IMR-90 (cell line): ENCODE measurements at regions not wholly inside any gene's neighbourhood (a gene's known extent, or its start where the extent isn't known, plus 50 kb on each side); places are given as distances from the start of the nearest gene placed in this dataset.

Source experiments
- ATAC-seq: fragments of 200-7000 bp; cut with Tn5 transposase; 2 replicates; pipeline ENCODE4 v1.9.1; 2020; ENCODE audit warnings: low read depth, mild to moderate bottlenecking, moderate library complexity
- BruUV-seq: library from RNA; stranded (reverse); fragments of 400-500 nt; replicated peaks from 2 replicates; lab custom pipeline; 2021; lab: Mats Ljungman, UMichigan
- CTCF ChIA-PET: fragments of 300-600 bp; formaldehyde crosslinking; extraction: SDS; loops from one replicate; lab custom pipeline; 2021; ENCODE audit warnings: antibody characterized with exemption; lab: Yijun Ruan, JAX
- POLR2A ChIA-PET: fragments of 300-600 bp; sonication (Branson Sonifier 250); formaldehyde crosslinking; loops from one replicate; lab custom pipeline; 2022; ENCODE audit warnings: antibody characterized with exemption; ENCODE audit not compliant: unreplicated experiment; lab: Charles Lee
- DNase-seq: peaks from one replicate; pipeline ENCODE4 v3.0.0; 2013
- H2AFZ ChIP-seq: replicated peaks from 2 replicates; pipeline ENCODE3; 2013; ENCODE audit warnings: low read length, mild to moderate bottlenecking; ENCODE audit not compliant: poor library complexity
- H2AK5ac ChIP-seq: 2 replicates; pipeline ENCODE4 v1.6.1; 2013; ENCODE audit warnings: low read depth, low read length, inconsistent platforms
- H2AK9ac ChIP-seq: replicated peaks from 2 replicates; pipeline ENCODE3; 2013; ENCODE audit warnings: mild to moderate bottlenecking, low read depth, low read length, moderate library complexity; ENCODE audit not compliant: poor library complexity
- H2BK120ac ChIP-seq: 2 replicates; pipeline ENCODE4 v1.6.1; 2013; ENCODE audit warnings: low read depth, low read length, inconsistent platforms
- H2BK15ac ChIP-seq: 3 replicates; pipeline ENCODE4 v1.6.1; 2013; ENCODE audit warnings: low read depth, low read length, inconsistent platforms
- H2BK20ac ChIP-seq: 2 replicates; pipeline ENCODE4 v1.6.1; 2013; ENCODE audit warnings: low read depth, mild to moderate bottlenecking, inconsistent platforms, low read length, moderate library complexity
- H2BK5ac ChIP-seq: 2 replicates; pipeline ENCODE4 v1.6.1; 2013; ENCODE audit warnings: mild to moderate bottlenecking, low read depth, low read length, inconsistent platforms; ENCODE audit not compliant: poor library complexity, severe bottlenecking
- H3K14ac ChIP-seq: replicated peaks from 2 replicates; pipeline ENCODE4 v1.6.1; 2013; ENCODE audit warnings: low read depth, low read length, inconsistent platforms
- H3K18ac ChIP-seq: 2 replicates; pipeline ENCODE4 v1.6.1; 2013; ENCODE audit warnings: low read depth, low read length, control low read depth
- H3K23ac ChIP-seq: 2 replicates; pipeline ENCODE4 v1.6.1; 2013; ENCODE audit warnings: low read depth, low read length, inconsistent platforms
- H3K27ac ChIP-seq: 2 replicates; pipeline ENCODE4 v1.5.1; 2013; ENCODE audit warnings: mild to moderate bottlenecking, control low read depth, low read length; ENCODE audit not compliant: insufficient read depth
- H3K27me3 ChIP-seq: 2 replicates; pipeline ENCODE4 v1.6.1; 2013; ENCODE audit warnings: low read length; ENCODE audit not compliant: control insufficient read depth, insufficient read depth
- H3K36me3 ChIP-seq: 2 replicates; pipeline ENCODE4 v1.6.1; 2013; ENCODE audit warnings: low read length, mixed read lengths; ENCODE audit not compliant: control insufficient read depth, insufficient read depth
- H3K4ac ChIP-seq: 2 replicates; pipeline ENCODE4 v1.6.1; 2013; ENCODE audit warnings: low read depth, low read length, inconsistent platforms
- H3K4me1 ChIP-seq: 2 replicates; pipeline ENCODE4 v1.6.1; 2013; ENCODE audit warnings: low read length, mixed read lengths; ENCODE audit not compliant: control insufficient read depth, insufficient read depth
- H3K4me2 ChIP-seq: 2 replicates; pipeline ENCODE4 v1.6.1; 2013; ENCODE audit warnings: low read depth, mild to moderate bottlenecking, control low read depth, low read length, moderate library complexity
- H3K4me3 ChIP-seq: 2 replicates; pipeline ENCODE4 v1.5.1; 2013; ENCODE audit warnings: low read depth, mild to moderate bottlenecking, control low read depth, low read length, moderate library complexity; ENCODE audit not compliant: insufficient read depth
- H3K56ac ChIP-seq: 2 replicates; pipeline ENCODE4 v1.6.1; 2013; ENCODE audit warnings: low read length, inconsistent platforms; ENCODE audit not compliant: insufficient read depth; ENCODE audit errors: extremely low read depth
- H3K79me1 ChIP-seq, 2 experiments: 2 replicates each; pipeline ENCODE4 v1.6.1; 2013; ENCODE audit warnings: low read length in 2 of 2, inconsistent platforms in 1 of 2, low read depth in 1 of 2
- H3K9ac ChIP-seq: 2 replicates; pipeline ENCODE4 v1.6.1; 2013; ENCODE audit warnings: low read depth, low read length, control low read depth
- H3K9me1 ChIP-seq: 2 replicates; pipeline ENCODE4 v1.6.1; 2013; ENCODE audit warnings: low read length, inconsistent platforms; ENCODE audit not compliant: insufficient read depth
- H3K9me3 ChIP-seq: 2 replicates; pipeline ENCODE4 v1.6.1; 2013; ENCODE audit warnings: low read length; ENCODE audit not compliant: control insufficient read depth, insufficient read depth
- H4K20me1 ChIP-seq: 2 replicates; pipeline ENCODE4 v1.6.1; 2013; ENCODE audit warnings: low read length, inconsistent platforms; ENCODE audit not compliant: insufficient read depth
- H4K5ac ChIP-seq: 2 replicates; pipeline ENCODE4 v1.6.1; 2013; ENCODE audit warnings: mild to moderate bottlenecking, low read depth, low read length, control low read depth
- H4K8ac ChIP-seq, 2 experiments: 2 replicates each; pipeline ENCODE4 v1.6.1; 2013; ENCODE audit warnings: low read depth in 2 of 2, low read length in 2 of 2, control low read depth in 1 of 2, inconsistent platforms in 1 of 2
- H4K91ac ChIP-seq: 2 replicates; pipeline ENCODE4 v1.6.1; 2013; ENCODE audit warnings: low read depth, low read length, inconsistent platforms; ENCODE audit not compliant: insufficient read depth
- CEBPB ChIP-seq: IDR thresholded peaks from 2 replicates; pipeline ENCODE4 v1.6.1; 2012; ENCODE audit warnings: low read depth, low read length, improper control_type of control experiment
- CHD1 ChIP-seq: IDR thresholded peaks from 2 replicates; pipeline ENCODE4 v1.6.1; 2012; ENCODE audit warnings: low read depth, low read length, improper control_type of control experiment
- MAFK ChIP-seq: IDR thresholded peaks from 2 replicates; pipeline ENCODE4 v1.6.1; 2012; ENCODE audit warnings: low read depth, low read length, improper control_type of control experiment
- MAZ ChIP-seq: IDR thresholded peaks from 2 replicates; pipeline ENCODE4 v1.6.1; 2012; ENCODE audit warnings: low read depth, mild to moderate bottlenecking, low read length, improper control_type of control experiment, moderate library complexity, borderline replicate concordance
- MXI1 ChIP-seq: IDR thresholded peaks from 2 replicates; pipeline ENCODE4 v1.6.1; 2012; ENCODE audit warnings: low read depth, mild to moderate bottlenecking, low read length, moderate library complexity, borderline replicate concordance
- NFE2L2 ChIP-seq: fragments of 150-350 bp; IDR thresholded peaks from 2 replicates; pipeline ENCODE4 v1.6.1; 2016; ENCODE audit warnings: low read depth, mild to moderate bottlenecking, low read length
- RAD21 ChIP-seq: IDR thresholded peaks from 2 replicates; pipeline ENCODE4 v1.6.1; 2012; ENCODE audit warnings: low read length, improper control_type of control experiment
- RCOR1 ChIP-seq: IDR thresholded peaks from 2 replicates; pipeline ENCODE4 v1.6.1; 2012; ENCODE audit warnings: mild to moderate bottlenecking, low read length, improper control_type of control experiment; ENCODE audit not compliant: insufficient replicate concordance
- RFX5 ChIP-seq: IDR thresholded peaks from 2 replicates; pipeline ENCODE4 v1.8.0; 2012; ENCODE audit warnings: low read depth, mild to moderate bottlenecking, low read length, moderate library complexity
- SMC3 ChIP-seq: fragments of 150-350 bp; IDR thresholded peaks from 2 replicates; pipeline ENCODE4 v1.6.1; 2016; ENCODE audit warnings: low read depth, mild to moderate bottlenecking, antibody characterized with exemption, low read length, moderate library complexity
- WGBS, 2 experiments: methylation state at CpG; one replicate each; pipeline versions ENCODE4 v1.1.5 to v1.1.7; 2013; ENCODE audit warnings: missing lambda C conversion rate in 2 of 2; ENCODE audit not compliant: insufficient read length in 1 of 2; ENCODE audit errors: extremely low coverage in 2 of 2; 5-methylcytosine and 5-hydroxymethylcytosine counted together
- dilution Hi-C: fragments of 300-500 bp; cut with HindIII; formaldehyde crosslinking; loops from one replicate; pipeline ENCODE4 v1.14.3; 2018; ENCODE audit warnings: low sequenced_read_pairs; ENCODE audit not compliant: unreplicated experiment
- in situ Hi-C: fragments of 300-500 bp; cut with MboI; formaldehyde crosslinking; loops from 3 replicates; pipeline ENCODE4 v1.14.3; 2019; ENCODE audit warnings: low sequenced_read_pairs, inconsistent platforms, mixed read lengths
- intact Hi-C: fragments of 100-400 bp; cut with micrococcal nuclease; formaldehyde crosslinking; loops from 2 replicates; pipeline ENCODE4 v1.10.0; 2022
- TF ChIP-seq, protein P1 (sequence below): fragments of 150-350 bp; IDR thresholded peaks from 2 replicates; pipeline ENCODE4 v1.6.1; 2016; ENCODE audit warnings: low read depth, mild to moderate bottlenecking, low read length, moderate library complexity, borderline replicate concordance
- TF ChIP-seq, protein P2 (sequence below): fragments of 150-350 bp; IDR thresholded peaks from 2 replicates; pipeline ENCODE4 v1.6.1; 2017; ENCODE audit warnings: mild to moderate bottlenecking, antibody characterized with exemption, low read length, low read depth
- TF ChIP-seq, protein P3 (sequence below): conservative IDR thresholded peaks from 2 replicates; pipeline ENCODE4 v1.5.1; 2012; ENCODE audit warnings: mild to moderate bottlenecking, low read depth, low read length, improper control_type of control experiment

DNA sequence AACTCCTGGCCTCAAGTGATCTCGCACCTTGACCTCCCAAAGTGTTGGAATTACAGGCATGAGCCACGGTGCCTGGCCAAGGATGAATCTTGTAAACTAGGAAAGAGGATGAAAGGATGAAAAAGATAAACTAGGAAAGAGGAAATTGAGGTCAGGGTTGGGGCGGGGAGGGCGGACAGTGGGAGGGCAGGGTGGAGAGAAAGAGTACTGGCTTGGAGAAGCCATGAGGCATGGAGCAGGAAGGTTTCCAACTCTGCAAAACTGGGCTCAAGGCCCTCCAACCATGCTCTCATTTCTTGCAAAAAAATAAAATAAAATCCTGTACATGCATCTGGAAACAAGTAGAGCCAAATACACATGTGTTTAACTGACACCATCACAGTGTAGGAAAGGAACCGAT is 256.6 kb upstream of the SGK1 start:
- no peak overlapping the region for H2AK5ac ChIP-seq
- H2BK20ac ChIP-seq: no peak overlapping the region
- intact Hi-C loops (no loop called here), dilution Hi-C loops (no loop called here), in situ Hi-C loops (no loop called here)
- H2AK9ac ChIP-seq: no peak overlapping the region
- H3K27ac ChIP-seq: no peak overlapping the region
- no TSS peak for BruUV-seq
- ATAC-seq (no peak), DNase-seq (no peak)
- no peaks in the 10 kb centered on the region for H3K27me3 ChIP-seq
- no peak overlapping the region for H3K4ac ChIP-seq
- CTCF ChIA-PET: no interaction called here
- H3K9me1 ChIP-seq: peaks cover 6% of the 10 kb centered on the region; the same call in 1 of the 2 replicates
- H3K4me3 ChIP-seq: no peak overlapping the region
- no peak overlapping the region for H2AFZ ChIP-seq
- TF ChIP-seq, protein P1, sequence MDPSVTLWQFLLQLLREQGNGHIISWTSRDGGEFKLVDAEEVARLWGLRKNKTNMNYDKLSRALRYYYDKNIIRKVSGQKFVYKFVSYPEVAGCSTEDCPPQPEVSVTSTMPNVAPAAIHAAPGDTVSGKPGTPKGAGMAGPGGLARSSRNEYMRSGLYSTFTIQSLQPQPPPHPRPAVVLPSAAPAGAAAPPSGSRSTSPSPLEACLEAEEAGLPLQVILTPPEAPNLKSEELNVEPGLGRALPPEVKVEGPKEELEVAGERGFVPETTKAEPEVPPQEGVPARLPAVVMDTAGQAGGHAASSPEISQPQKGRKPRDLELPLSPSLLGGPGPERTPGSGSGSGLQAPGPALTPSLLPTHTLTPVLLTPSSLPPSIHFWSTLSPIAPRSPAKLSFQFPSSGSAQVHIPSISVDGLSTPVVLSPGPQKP: no peak
- TF ChIP-seq, protein P2, sequence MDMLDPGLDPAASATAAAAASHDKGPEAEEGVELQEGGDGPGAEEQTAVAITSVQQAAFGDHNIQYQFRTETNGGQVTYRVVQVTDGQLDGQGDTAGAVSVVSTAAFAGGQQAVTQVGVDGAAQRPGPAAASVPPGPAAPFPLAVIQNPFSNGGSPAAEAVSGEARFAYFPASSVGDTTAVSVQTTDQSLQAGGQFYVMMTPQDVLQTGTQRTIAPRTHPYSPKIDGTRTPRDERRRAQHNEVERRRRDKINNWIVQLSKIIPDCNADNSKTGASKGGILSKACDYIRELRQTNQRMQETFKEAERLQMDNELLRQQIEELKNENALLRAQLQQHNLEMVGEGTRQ: no peak
- TF ChIP-seq RAD21: no peak
- TF ChIP-seq NFE2L2: no peak
- TF ChIP-seq RFX5: no peak
- TF ChIP-seq RCOR1: no peak
- TF ChIP-seq SMC3: no peak
- TF ChIP-seq MXI1: no peak
- TF ChIP-seq CHD1: no peak
- no peak for TF ChIP-seq MAZ
- TF ChIP-seq MAFK: no peak
- no peak for TF ChIP-seq CEBPB
- TF ChIP-seq, protein P3, sequence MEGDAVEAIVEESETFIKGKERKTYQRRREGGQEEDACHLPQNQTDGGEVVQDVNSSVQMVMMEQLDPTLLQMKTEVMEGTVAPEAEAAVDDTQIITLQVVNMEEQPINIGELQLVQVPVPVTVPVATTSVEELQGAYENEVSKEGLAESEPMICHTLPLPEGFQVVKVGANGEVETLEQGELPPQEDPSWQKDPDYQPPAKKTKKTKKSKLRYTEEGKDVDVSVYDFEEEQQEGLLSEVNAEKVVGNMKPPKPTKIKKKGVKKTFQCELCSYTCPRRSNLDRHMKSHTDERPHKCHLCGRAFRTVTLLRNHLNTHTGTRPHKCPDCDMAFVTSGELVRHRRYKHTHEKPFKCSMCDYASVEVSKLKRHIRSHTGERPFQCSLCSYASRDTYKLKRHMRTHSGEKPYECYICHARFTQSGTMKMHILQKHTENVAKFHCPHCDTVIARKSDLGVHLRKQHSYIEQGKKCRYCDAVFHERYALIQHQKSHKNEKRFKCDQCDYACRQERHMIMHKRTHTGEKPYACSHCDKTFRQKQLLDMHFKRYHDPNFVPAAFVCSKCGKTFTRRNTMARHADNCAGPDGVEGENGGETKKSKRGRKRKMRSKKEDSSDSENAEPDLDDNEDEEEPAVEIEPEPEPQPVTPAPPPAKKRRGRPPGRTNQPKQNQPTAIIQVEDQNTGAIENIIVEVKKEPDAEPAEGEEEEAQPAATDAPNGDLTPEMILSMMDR: no peak
- H2BK120ac ChIP-seq: no peak overlapping the region
- no peak overlapping the region for H3K4me2 ChIP-seq
- H3K4me1 ChIP-seq: no peaks in the 10 kb centered on the region
- no peak overlapping the region for H3K23ac ChIP-seq
- no peaks in the 10 kb centered on the region for H3K79me1 ChIP-seq
- no peaks in the 10 kb centered on the region for H3K9me3 ChIP-seq
- H3K56ac ChIP-seq: no peak overlapping the region
- no peak overlapping the region for H3K9ac ChIP-seq
- no peak overlapping the region for H4K91ac ChIP-seq
- no peak overlapping the region for H3K18ac ChIP-seq
- H4K5ac ChIP-seq: no peak overlapping the region
- H4K20me1 ChIP-seq: no peaks in the 10 kb centered on the region
- no peak overlapping the region for H2BK5ac ChIP-seq
- H3K14ac ChIP-seq: no peak overlapping the region
- no peaks in the 10 kb centered on the region for H3K36me3 ChIP-seq
- WGBS, 2 experiments: 70% methylated on average over 2 of the region's 5 CpGs; no CpG with 5 or more reads in 1 of the 2 experiments
- POLR2A ChIA-PET: no interaction called here
- no peak overlapping the region for H2BK15ac ChIP-seq
- H4K8ac ChIP-seq: no peak overlapping the region
